GM06990 (cell line): ENCODE measurements at regions not wholly inside any gene's neighbourhood (a gene's known extent, or its start where the extent isn't known, plus 50 kb on each side); places are given as distances from the start of the nearest gene placed in this dataset.

Source experiments
- DNase-seq: peaks from one replicate; pipeline ENCODE4 v3.0.0-alpha.2; 2011; ENCODE audit not compliant: insufficient read length; ENCODE audit errors: extremely low read depth
- H3K27me3 ChIP-seq: replicated peaks from 2 replicates; pipeline ENCODE4 v1.6.0; 2011; ENCODE audit warnings: low read length; ENCODE audit not compliant: control insufficient read depth, insufficient read depth
- H3K36me3 ChIP-seq: 2 replicates; pipeline ENCODE4 v1.5.1; 2011; ENCODE audit warnings: low read length; ENCODE audit not compliant: control insufficient read depth, insufficient read depth
- H3K4me3 ChIP-seq: replicated peaks from 2 replicates; pipeline ENCODE4 v1.5.1; 2011; ENCODE audit warnings: low read depth, mild to moderate bottlenecking, control low read depth, low read length
- CTCF ChIP-seq: IDR thresholded peaks from 2 replicates; pipeline ENCODE4 v1.5.1; 2011; ENCODE audit warnings: low read length, control low read depth, mild to moderate bottlenecking, inconsistent platforms; ENCODE audit not compliant: insufficient read depth, poor library complexity, severe bottlenecking

- H3K4me3 ChIP-seq, result no peak overlapping the region
- no peaks in the 10 kb centered on the region for H3K27me3 ChIP-seq
- no peaks in the 10 kb centered on the region for H3K36me3 ChIP-seq
- no peak for TF ChIP-seq CTCF
- no peak for DNase-seq
Measured at GRCh38 chr12:108021949-108022522, 107.1 kb upstream of the WSCD2 start.

- Histone ChIP-seq H3K27me3 (peaks cover 2% of the 10 kb centered on the region; the same call in 1 of the 2 replicates), H3K4me3 (no peak overlapping the region), H3K36me3 (no peaks in the 10 kb centered on the region)
- no peak for TF ChIP-seq CTCF
- no peak for DNase-seq
Measured at GRCh38 chr12:108029051-108029835, 99.8 kb upstream of the WSCD2 start.

GRCh38 chr12:108033090-108033489, 96.0 kb upstream of the WSCD2 start:
- DNase-seq, result no peak
- no peak for TF ChIP-seq CTCF
- Histone ChIP-seq H3K4me3 (no peak overlapping the region), H3K36me3 (no peaks in the 10 kb centered on the region), H3K27me3 (peaks cover 2% of the 10 kb centered on the region; the same call in 1 of the 2 replicates)

- no peak overlapping the region for H3K4me3 ChIP-seq
- H3K36me3 ChIP-seq, result no peaks in the 10 kb centered on the region
- no peaks in the 10 kb centered on the region for H3K27me3 ChIP-seq
- TF ChIP-seq CTCF, result no peak
- no peak for DNase-seq
Measured at GRCh38 chr12:108035372-108035771, 93.7 kb upstream of the WSCD2 start.

GRCh38 chr12:108037960-108038359, 91.1 kb upstream of the WSCD2 start:
- Histone ChIP-seq H3K4me3 (no peak overlapping the region), H3K27me3 (no peaks in the 10 kb centered on the region; the same call in none of the 2 replicates), H3K36me3 (no peaks in the 10 kb centered on the region)
- TF ChIP-seq CTCF, result no peak
- no peak for DNase-seq

- TF ChIP-seq CTCF, result no peak
- H3K27me3 ChIP-seq, result no peaks in the 10 kb centered on the region; the same call in none of the 2 replicates
- H3K36me3 ChIP-seq, result no peaks in the 10 kb centered on the region
- H3K4me3 ChIP-seq, result no peak overlapping the region
- no peak for DNase-seq
Measured at GRCh38 chr12:108039794-108040193, 89.3 kb upstream of the WSCD2 start.
